PC-9 (cell line): ENCODE measurements at regions not wholly inside any gene's neighbourhood (a gene's known extent, or its start where the extent isn't known, plus 50 kb on each side); places are given as distances from the start of the nearest gene placed in this dataset.

ENCODE experiments used
- BruUV-seq: library from RNA; stranded (reverse); fragments of 400-500 nt; replicated peaks from 2 replicates; lab custom pipeline; 2021; lab: Mats Ljungman, UMichigan
- CTCF ChIA-PET: fragments of 300-600 bp; sonication (Branson Sonifier 250); formaldehyde crosslinking; loops from one replicate; lab custom pipeline; 2022; ENCODE audit warnings: antibody characterized with exemption; lab: Charles Lee
- POLR2A ChIA-PET: fragments of 300-600 bp; sonication (Branson Sonifier 250); formaldehyde crosslinking; loops from one replicate; lab custom pipeline; 2022; ENCODE audit warnings: antibody characterized with exemption; ENCODE audit not compliant: unreplicated experiment; lab: Charles Lee
- DNase-seq, 2 experiments: peaks; one replicate each; pipeline versions ENCODE4 v3.0.0 to v3.0.0-alpha.2; 2015 to 2022; ENCODE audit warnings: mixed read lengths in 1 of 2
- H2AFZ ChIP-seq: fragments of 200-600 bp; sonication (generic); 2 replicates; pipeline ENCODE4 v1.8.1; 2017; ENCODE audit warnings: antibody characterized with exemption
- H3F3A ChIP-seq: fragments of 200-600 bp; sonication (generic); 2 replicates; pipeline ENCODE4 v1.8.1; 2017; ENCODE audit warnings: antibody characterized with exemption, mild to moderate bottlenecking, low read depth; ENCODE audit not compliant: insufficient read depth
- H3K27ac ChIP-seq: fragments of 200-600 bp; sonication (generic); 2 replicates; pipeline ENCODE4 v1.6.1; 2016; ENCODE audit warnings: mixed run types
- H3K27me3 ChIP-seq: fragments of 200-600 bp; sonication (generic); 2 replicates; pipeline ENCODE4 v1.6.1; 2016; ENCODE audit warnings: low read depth, mixed run types; ENCODE audit not compliant: insufficient read depth
- H3K36me3 ChIP-seq: fragments of 200-600 bp; sonication (generic); 2 replicates; pipeline ENCODE4 v1.6.1; 2016; ENCODE audit warnings: low read depth, mixed run types
- H3K4me1 ChIP-seq: fragments of 200-600 bp; sonication (generic); replicated peaks from 2 replicates; pipeline ENCODE4 v1.6.1; 2016; ENCODE audit warnings: mixed run types; ENCODE audit not compliant: insufficient read depth
- H3K4me2 ChIP-seq: fragments of 200-600 bp; sonication (generic); 2 replicates; pipeline ENCODE4 v1.6.1; 2017; ENCODE audit warnings: mixed run types
- H3K4me3 ChIP-seq: fragments of 200-600 bp; sonication (generic); 2 replicates; pipeline ENCODE4 v1.6.1; 2016; ENCODE audit warnings: mixed run types
- H3K79me2 ChIP-seq: fragments of 200-600 bp; sonication (generic); 2 replicates; pipeline ENCODE4 v1.6.1; 2017; ENCODE audit warnings: low read depth, mixed run types
- H3K9me2 ChIP-seq: fragments of 200-600 bp; sonication (generic); 2 replicates; pipeline ENCODE4 v1.8.1; 2017; ENCODE audit warnings: mild to moderate bottlenecking; ENCODE audit not compliant: insufficient read depth
- H3K9me3 ChIP-seq: fragments of 200-600 bp; sonication (generic); 2 replicates; pipeline ENCODE4 v1.8.1; 2016; ENCODE audit warnings: low read depth; ENCODE audit not compliant: insufficient read depth
- H4K20me1 ChIP-seq: fragments of 200-600 bp; sonication (generic); 2 replicates; pipeline ENCODE4 v1.8.1; 2017; ENCODE audit not compliant: insufficient read depth
- EZH2 ChIP-seq: fragments of 200-600 bp; sonication (generic); IDR thresholded peaks from 2 replicates; pipeline ENCODE4 v1.8.0; 2017; ENCODE audit warnings: antibody characterized with exemption, low read depth
- intact Hi-C: fragments of 100-400 bp; cut with micrococcal nuclease; formaldehyde crosslinking; loops from one replicate; pipeline ENCODE4 v1.10.0; 2022; ENCODE audit not compliant: unreplicated experiment
- TF ChIP-seq, protein P1 (sequence below): fragments of 200-600 bp; sonication (generic); conservative IDR thresholded peaks from 2 replicates; pipeline ENCODE4 v1.6.1; 2017; ENCODE audit warnings: mixed run types, antibody characterized with exemption, mild to moderate bottlenecking, moderate library complexity

DNA sequence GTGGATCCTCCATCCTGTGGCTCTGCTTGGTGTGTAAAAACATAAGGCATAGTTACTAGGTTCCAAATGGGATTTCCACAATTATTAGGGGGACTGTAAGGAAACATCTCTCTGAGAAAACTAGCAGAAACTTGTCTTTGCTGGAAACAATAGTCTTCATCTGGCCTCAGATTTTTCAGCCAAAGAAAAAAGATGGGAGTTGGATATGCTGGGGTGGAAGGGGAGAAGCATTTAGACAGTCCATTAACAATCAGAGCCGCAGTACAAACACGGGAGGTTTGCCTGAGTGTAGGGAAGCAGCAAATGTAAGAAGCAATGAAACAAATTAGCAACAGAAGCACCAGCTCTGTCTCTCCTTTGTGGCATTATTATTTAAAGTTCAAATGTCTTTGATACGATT is 402.7 kb upstream of the ZNF608 start:
- Histone ChIP-seq H4K20me1 (no peaks in the 10 kb centered on the region), H3K36me3 (no peaks in the 10 kb centered on the region), H2AFZ (no peak overlapping the region), H3K79me2 (no peaks in the 10 kb centered on the region), H3K9me2 (no peaks in the 10 kb centered on the region), H3K9me3 (no peaks in the 10 kb centered on the region), H3F3A (no peaks in the 10 kb centered on the region), H3K27me3 (no peaks in the 10 kb centered on the region), H3K4me1 (no peaks in the 10 kb centered on the region), H3K4me2 (no peak overlapping the region), H3K27ac (no peak overlapping the region), H3K4me3 (no peak overlapping the region)
- POLR2A ChIA-PET: no interaction called here
- intact Hi-C loops: no loop called here
- TF ChIP-seq, protein P1, sequence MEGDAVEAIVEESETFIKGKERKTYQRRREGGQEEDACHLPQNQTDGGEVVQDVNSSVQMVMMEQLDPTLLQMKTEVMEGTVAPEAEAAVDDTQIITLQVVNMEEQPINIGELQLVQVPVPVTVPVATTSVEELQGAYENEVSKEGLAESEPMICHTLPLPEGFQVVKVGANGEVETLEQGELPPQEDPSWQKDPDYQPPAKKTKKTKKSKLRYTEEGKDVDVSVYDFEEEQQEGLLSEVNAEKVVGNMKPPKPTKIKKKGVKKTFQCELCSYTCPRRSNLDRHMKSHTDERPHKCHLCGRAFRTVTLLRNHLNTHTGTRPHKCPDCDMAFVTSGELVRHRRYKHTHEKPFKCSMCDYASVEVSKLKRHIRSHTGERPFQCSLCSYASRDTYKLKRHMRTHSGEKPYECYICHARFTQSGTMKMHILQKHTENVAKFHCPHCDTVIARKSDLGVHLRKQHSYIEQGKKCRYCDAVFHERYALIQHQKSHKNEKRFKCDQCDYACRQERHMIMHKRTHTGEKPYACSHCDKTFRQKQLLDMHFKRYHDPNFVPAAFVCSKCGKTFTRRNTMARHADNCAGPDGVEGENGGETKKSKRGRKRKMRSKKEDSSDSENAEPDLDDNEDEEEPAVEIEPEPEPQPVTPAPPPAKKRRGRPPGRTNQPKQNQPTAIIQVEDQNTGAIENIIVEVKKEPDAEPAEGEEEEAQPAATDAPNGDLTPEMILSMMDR: no peak
- no peak for TF ChIP-seq EZH2
- BruUV-seq: no TSS peak
- DNase-seq: no peak
- CTCF ChIA-PET: no interaction called here

DNA sequence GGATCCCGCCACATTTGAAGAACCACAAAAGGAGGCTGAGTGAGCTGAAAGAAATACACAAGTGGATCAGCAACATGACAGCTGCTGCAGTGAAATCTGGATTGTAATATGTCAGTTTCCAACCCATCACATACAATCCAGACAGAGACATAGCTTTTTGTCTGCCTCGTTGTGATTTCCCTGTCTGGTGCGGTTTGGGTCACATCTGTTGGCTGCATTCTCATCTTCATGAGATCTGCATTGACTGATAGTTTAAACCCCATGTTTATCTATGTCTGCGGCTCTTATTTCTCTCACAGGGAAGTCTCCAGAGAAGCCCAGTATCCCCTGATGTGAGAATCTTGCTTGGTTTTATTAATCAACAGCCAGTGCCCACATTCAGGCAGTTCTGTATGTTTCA is 403.1 kb upstream of the ZNF608 start:
- Histone ChIP-seq H3F3A (no peaks in the 10 kb centered on the region), H3K27me3 (no peaks in the 10 kb centered on the region), H3K9me2 (no peaks in the 10 kb centered on the region), H3K4me3 (no peak overlapping the region), H3K27ac (no peak overlapping the region), H3K9me3 (no peaks in the 10 kb centered on the region), H4K20me1 (no peaks in the 10 kb centered on the region), H2AFZ (no peak overlapping the region), H3K4me2 (no peak overlapping the region), H3K36me3 (no peaks in the 10 kb centered on the region), H3K4me1 (no peaks in the 10 kb centered on the region), H3K79me2 (no peaks in the 10 kb centered on the region)
- ChIA-PET POLR2A (no interaction called here), CTCF (no interaction called here)
- DNase-seq: no peak
- BruUV-seq: no TSS peak
- no peak for TF ChIP-seq EZH2
- TF ChIP-seq, protein P1: no peak
- intact Hi-C loops: no loop called here

DNA sequence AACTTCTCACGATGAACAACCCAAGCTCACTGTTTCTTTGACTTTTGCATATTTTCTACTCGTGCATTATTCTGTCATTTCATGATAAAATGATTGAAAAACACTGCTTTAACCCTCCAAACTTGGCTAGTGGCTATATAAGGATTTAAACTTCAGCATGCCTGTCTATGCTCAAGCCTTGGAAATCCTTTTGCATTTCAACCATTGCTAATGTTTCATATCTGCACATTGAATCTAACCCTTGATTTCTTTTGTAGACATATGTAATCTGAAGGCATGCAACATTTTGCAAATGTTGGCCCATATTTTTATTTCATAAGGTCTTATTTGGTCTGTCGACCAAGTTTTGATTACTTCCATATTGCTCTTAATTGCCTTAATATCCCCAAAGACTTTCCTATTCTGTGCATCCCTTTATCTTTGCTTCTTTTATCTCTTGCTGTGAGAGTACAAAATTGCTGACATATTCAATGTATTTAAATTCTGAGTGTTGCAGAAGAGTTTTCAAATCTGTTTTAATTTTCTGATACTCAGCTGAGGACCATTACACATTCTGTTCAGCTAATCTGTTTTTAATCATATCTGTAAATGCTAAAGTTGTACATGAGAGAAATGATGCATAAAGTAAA is 403.7 kb upstream of the ZNF608 start:
- no TSS peak for BruUV-seq
- POLR2A ChIA-PET: no interaction called here
- intact Hi-C loops: no loop called here

More for the DNA sequence above, 403.7 kb upstream of the ZNF608 start:
- H3K9me3 ChIP-seq: no peaks in the 10 kb centered on the region
- no peaks in the 10 kb centered on the region for H4K20me1 ChIP-seq
- no peak overlapping the region for H3K4me3 ChIP-seq
- no peaks in the 10 kb centered on the region for H3K79me2 ChIP-seq
- no peaks in the 10 kb centered on the region for H3K4me1 ChIP-seq
- no peaks in the 10 kb centered on the region for H3K9me2 ChIP-seq
- no peak overlapping the region for H3K4me2 ChIP-seq
- no peaks in the 10 kb centered on the region for H3F3A ChIP-seq
- no peak overlapping the region for H3K27ac ChIP-seq
- CTCF ChIA-PET: no interaction called here
- DNase-seq: no peak
- H3K36me3 ChIP-seq: no peaks in the 10 kb centered on the region
- no peak overlapping the region for H2AFZ ChIP-seq
- no peaks in the 10 kb centered on the region for H3K27me3 ChIP-seq
- TF ChIP-seq EZH2: no peak
- TF ChIP-seq, protein P1: no peak
